ENCODE measurements at regions not wholly inside any gene's neighbourhood (a gene's known extent, or its start where the extent isn't known, plus 50 kb on each side); places are given as distances from the start of the nearest gene placed in this dataset.

DNA sequence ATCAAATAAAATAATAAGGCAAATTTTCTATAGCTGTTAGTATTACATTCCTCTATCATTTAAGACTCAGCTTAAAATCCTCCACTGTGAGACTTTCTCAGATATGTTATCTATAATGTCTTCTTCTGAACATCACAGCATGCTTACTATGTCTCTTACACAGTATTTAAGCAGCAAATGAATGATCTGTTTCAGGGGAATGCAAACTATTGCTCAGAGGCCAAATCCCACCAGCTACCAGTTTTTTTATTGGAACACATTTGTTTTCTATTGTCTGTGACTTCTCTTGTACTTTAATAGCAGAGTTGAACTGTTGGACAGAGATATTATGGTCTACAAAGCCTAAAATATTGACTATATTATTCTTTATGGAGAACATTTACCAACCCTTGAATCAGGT is 59.6 kb downstream of the C3orf38 start:
- H3K4me3 ChIP-seq (replicated peaks; ENCODE audit: low read depth, low read length) = no peak overlapping the region
- no peak for DNase-seq (ENCODE audit: low read depth)
- TF ChIP-seq, protein P1, sequence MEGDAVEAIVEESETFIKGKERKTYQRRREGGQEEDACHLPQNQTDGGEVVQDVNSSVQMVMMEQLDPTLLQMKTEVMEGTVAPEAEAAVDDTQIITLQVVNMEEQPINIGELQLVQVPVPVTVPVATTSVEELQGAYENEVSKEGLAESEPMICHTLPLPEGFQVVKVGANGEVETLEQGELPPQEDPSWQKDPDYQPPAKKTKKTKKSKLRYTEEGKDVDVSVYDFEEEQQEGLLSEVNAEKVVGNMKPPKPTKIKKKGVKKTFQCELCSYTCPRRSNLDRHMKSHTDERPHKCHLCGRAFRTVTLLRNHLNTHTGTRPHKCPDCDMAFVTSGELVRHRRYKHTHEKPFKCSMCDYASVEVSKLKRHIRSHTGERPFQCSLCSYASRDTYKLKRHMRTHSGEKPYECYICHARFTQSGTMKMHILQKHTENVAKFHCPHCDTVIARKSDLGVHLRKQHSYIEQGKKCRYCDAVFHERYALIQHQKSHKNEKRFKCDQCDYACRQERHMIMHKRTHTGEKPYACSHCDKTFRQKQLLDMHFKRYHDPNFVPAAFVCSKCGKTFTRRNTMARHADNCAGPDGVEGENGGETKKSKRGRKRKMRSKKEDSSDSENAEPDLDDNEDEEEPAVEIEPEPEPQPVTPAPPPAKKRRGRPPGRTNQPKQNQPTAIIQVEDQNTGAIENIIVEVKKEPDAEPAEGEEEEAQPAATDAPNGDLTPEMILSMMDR (IDR thresholded peaks at IDR 0.05; ENCODE audit: low read length, missing control alignments) = no peak

DNA sequence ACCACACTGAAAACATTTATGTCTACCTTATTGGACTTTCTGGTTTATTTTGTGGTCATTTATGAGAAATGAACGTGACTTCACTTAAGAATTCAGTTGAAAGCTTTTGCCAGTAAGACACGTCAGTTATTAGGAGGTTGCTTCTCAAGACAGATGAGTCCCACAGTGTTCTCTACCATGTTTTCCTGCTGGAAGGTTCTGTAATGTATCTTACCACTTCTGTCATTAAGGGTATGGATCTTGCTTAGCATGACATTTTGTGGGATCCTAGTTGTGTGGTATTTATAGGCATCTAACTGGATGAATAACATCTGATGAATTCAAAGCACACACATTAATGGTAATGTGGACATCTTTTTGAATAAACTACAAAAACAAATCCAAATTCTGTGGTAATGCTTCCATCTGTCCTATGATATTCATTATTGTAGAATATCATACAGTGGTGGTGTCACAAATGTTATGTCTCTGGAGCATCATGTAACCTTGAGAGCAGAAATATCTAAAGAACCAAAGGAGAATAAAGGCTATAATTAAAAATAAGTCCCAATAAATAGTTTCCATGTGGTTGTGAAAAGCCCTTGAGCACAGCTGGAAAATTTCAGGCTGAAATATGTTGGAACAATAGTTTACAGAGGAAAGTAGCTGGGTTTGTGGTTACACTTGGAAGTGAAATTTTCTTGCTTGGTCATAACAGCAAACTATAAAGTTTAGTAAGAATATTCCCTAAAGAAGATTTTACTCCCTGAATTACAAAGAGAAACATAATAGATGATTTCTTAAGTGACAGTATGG is 61.5 kb downstream of the C3orf38 start:
- DNase-seq (ENCODE audit: low read depth) = no peak
- H3K4me3 ChIP-seq (replicated peaks; ENCODE audit: low read depth, low read length) = no peak overlapping the region
- TF ChIP-seq, protein P1 (IDR thresholded peaks at IDR 0.05; ENCODE audit: low read length, missing control alignments) = no peak

DNA sequence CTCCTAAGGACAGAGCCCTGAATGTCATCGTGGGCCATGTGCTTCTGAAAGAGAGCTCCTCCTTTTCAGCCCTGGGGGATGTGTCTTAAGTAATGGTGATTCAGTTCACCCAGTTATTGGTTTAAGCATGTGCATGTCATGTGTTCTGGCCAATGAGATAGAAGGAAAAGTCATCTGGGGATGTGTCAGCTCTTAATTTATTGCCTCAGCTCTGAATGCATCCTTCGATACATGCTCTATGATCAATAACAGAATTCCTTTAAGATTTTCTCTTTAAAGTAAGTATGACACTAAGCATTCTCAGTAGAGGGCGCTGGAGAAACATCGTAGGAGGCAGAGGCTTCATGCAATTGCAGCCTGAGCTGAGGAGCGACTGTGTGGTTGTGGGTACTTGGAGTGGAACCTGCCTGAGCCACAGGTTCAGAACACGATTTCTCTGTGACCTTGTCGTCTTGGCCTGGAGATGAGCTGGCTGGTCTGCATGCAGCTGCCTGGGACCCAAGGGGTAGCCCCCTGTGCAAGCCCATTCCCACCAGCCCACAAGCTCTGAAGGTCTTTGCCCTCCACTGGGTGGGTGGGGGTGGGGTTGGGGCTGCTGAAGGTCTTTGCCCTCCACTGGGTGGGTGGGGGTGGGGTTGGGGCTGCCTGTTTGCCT is 69.5 kb downstream of the C3orf38 start:
- peak; percentile 77 for DNase-seq (ENCODE audit: low read depth)

DNA sequence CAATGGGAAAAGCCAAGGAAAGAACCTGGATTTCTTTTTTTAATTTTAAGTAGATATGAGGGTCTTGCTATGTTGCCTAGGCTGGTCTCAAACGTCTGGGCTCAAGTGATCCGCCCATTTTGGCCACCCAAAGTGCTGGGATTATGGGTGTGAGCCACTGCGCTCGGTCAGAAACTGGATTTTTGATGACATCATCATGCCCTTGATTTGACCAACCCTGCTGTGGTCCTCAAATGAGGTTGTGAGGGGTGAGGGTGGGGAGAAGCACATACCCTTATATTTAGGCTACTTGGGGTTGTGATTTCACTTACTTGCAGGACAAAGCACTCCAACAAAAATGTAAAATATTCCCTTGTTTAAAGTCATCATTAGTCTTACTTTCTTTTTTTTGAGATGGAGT is 70.4 kb downstream of the C3orf38 start:
- no peak overlapping the region for H3K4me3 ChIP-seq (replicated peaks; ENCODE audit: low read depth, low read length)
- DNase-seq (ENCODE audit: low read depth) = no peak
- TF ChIP-seq, protein P1 (IDR thresholded peaks at IDR 0.05; ENCODE audit: low read length, missing control alignments) = no peak

More for the DNA sequence above, 69.5 kb downstream of the C3orf38 start:
- TF ChIP-seq, protein P1 (IDR thresholded peaks at IDR 0.05; ENCODE audit: low read length, missing control alignments) = peak; percentile 74
- no peak overlapping the region for H3K4me3 ChIP-seq (replicated peaks; ENCODE audit: low read depth, low read length)

DNA sequence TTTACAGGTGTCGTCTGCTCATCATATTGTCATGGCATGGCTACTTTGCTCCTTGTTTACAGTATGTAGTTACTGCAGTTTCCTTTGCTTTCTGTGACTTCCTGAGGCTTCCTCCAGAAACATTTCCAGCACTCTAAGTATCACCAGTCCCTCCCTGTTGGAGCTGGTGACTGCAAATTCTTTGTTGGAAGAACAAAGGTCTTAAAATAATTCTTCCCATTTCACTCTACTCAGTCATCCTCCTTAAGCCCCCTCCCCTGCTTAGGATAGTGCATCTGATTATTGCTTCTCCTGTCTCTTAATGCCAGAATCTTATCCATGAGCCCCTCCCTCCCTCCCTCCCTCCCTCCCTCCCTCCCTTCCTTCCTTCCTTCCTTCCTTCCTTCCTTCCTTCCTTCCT is 72.0 kb downstream of the C3orf38 start:
- H3K4me3 ChIP-seq (replicated peaks; ENCODE audit: low read depth, low read length) = no peak overlapping the region
- TF ChIP-seq, protein P1 (IDR thresholded peaks at IDR 0.05; ENCODE audit: low read length, missing control alignments) = no peak
- DNase-seq (ENCODE audit: low read depth) = no peak

DNA sequence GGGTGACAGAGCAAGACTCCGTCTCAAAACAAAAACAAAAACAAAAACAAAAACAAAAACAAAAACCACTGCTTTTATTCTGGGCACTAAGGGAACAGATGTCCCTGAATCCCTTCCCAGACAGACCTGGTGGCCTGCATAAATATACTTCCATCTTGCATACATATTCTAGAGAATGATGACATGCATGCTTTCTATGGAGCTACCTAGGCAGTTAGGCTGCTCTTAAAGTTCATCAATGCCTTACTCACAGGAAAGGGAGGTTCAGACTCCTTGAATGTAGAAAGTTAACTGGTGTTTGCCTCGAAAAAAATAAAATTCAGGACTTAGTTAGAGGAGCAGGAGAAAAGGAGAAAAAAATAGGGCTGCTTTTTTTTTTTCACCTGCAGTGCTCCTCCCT is 72.6 kb downstream of the C3orf38 start:
- no peak overlapping the region for H3K4me3 ChIP-seq (replicated peaks; ENCODE audit: low read depth, low read length)
- no peak for DNase-seq (ENCODE audit: low read depth)
- TF ChIP-seq, protein P1 (IDR thresholded peaks at IDR 0.05; ENCODE audit: low read length, missing control alignments) = no peak

Data from fibroblast of pulmonary artery (primary cell).